ENCODE measurements at regions not wholly inside any gene's neighbourhood (a gene's known extent, or its start where the extent isn't known, plus 50 kb on each side); places are given as distances from the start of the nearest gene placed in this dataset.

- TF ChIP-seq CTCF (conservative IDR thresholded peaks at IDR 0.05) (no peak), EZH2 (IDR thresholded peaks at IDR 0.05; ENCODE audit: low read depth) (no peak)
These were observed 612.2 kb upstream of the VRK2 start for GRCh38 chr2:57434441-57434840.

Measured in PC-9 (cell line).